CD14-positive monocyte (primary cell): ENCODE measurements at regions not wholly inside any gene's neighbourhood (a gene's known extent, or its start where the extent isn't known, plus 50 kb on each side); places are given as distances from the start of the nearest gene placed in this dataset.

ENCODE experiments used
- DNase-seq, 3 donors: peaks; one replicate each; pipeline ENCODE4 v3.0.0-alpha.2; 2011 to 2022
- H2AFZ ChIP-seq: 2 replicates; pipeline ENCODE4 v1.6.0; 2012; ENCODE audit warnings: mild to moderate bottlenecking, low read depth, low read length, inconsistent platforms; ENCODE audit not compliant: insufficient read depth, poor library complexity, severe bottlenecking
- H3K27ac ChIP-seq, 2 donors: 1 replicate in 1 of 2; 2 replicates in 1 of 2; pipeline ENCODE4 v1.5.1; 2012 to 2013; ENCODE audit warnings: low read length in 2 of 2, control low read depth in 1 of 2, inconsistent platforms in 1 of 2, low read depth in 1 of 2, mild to moderate bottlenecking in 1 of 2
- H3K27me3 ChIP-seq, 2 donors: one replicate each; pipeline versions ENCODE4 v1.6.0 to v1.6.1; 2011 to 2013; ENCODE audit warnings: low read length in 2 of 2; ENCODE audit not compliant: control insufficient read depth in 2 of 2, insufficient read depth in 2 of 2
- H3K36me3 ChIP-seq, 2 donors: replicated peaks in 1 of 2; 1 replicate in 1 of 2; 2 replicates in 1 of 2; pipeline versions ENCODE4 v1.5.1 to v1.6.1; 2012 to 2013; ENCODE audit warnings: low read length in 2 of 2, control low read depth in 1 of 2, inconsistent platforms in 1 of 2, mild to moderate bottlenecking in 1 of 2; ENCODE audit not compliant: insufficient read depth in 2 of 2, control insufficient read depth in 1 of 2
- H3K4me1 ChIP-seq, 2 donors: 1 replicate in 1 of 2; 2 replicates in 1 of 2; pipeline versions ENCODE4 v1.5.1 to v1.6.1; 2012 to 2013; ENCODE audit warnings: low read length in 2 of 2, control low read depth in 1 of 2, inconsistent platforms in 1 of 2, mild to moderate bottlenecking in 1 of 2, moderate library complexity in 1 of 2; ENCODE audit not compliant: insufficient read depth in 2 of 2, control insufficient read depth in 1 of 2
- H3K4me2 ChIP-seq: replicated peaks from 2 replicates; pipeline ENCODE3; 2012; ENCODE audit warnings: low read length, moderate library complexity, mild to moderate bottlenecking; ENCODE audit not compliant: poor library complexity, severe bottlenecking; ENCODE audit errors: extremely low read depth
- H3K4me3 ChIP-seq, 3 experiments: fragments of 200-600 bp in 1 of 3; sonication (generic) in 1 of 3; replicated peaks in 1 of 3; 1 replicate in 2 of 3; 2 replicates in 1 of 3; pipeline ENCODE4 v1.5.1; 2011 to 2013; ENCODE audit warnings: low read length in 3 of 3, mild to moderate bottlenecking in 3 of 3, control low read depth in 2 of 3, low read depth in 2 of 3, inconsistent platforms in 1 of 3, moderate library complexity in 1 of 3
- H3K79me2 ChIP-seq: 2 replicates; pipeline ENCODE4 v1.6.0; 2012; ENCODE audit warnings: mild to moderate bottlenecking, control low read depth, inconsistent platforms, low read length, moderate library complexity; ENCODE audit not compliant: insufficient read depth
- H3K9ac ChIP-seq: 2 replicates; pipeline ENCODE4 v1.6.0; 2017; ENCODE audit warnings: low read length, mild to moderate bottlenecking; ENCODE audit not compliant: insufficient read depth, poor library complexity, severe bottlenecking
- H3K9me3 ChIP-seq, 2 donors: replicated peaks in 1 of 2; 1 replicate in 1 of 2; 2 replicates in 1 of 2; pipeline versions ENCODE4 v1.5.1 to v1.6.1; 2012 to 2013; ENCODE audit warnings: low read length in 2 of 2, control low read depth in 1 of 2; ENCODE audit not compliant: control insufficient read depth in 1 of 2, insufficient read depth in 1 of 2
- H4K20me1 ChIP-seq: 2 replicates; pipeline ENCODE4 v1.6.0; 2012; ENCODE audit warnings: mild to moderate bottlenecking, low read length, control low read depth, moderate library complexity; ENCODE audit not compliant: insufficient read depth
- H3K27ac Mint-ChIP-seq, 7 donors: one replicate each; pipeline ENCODE4 v1.8.0; 2020; ENCODE audit warnings: mild to moderate bottlenecking in 7 of 7, mixed read lengths in 7 of 7, moderate library complexity in 6 of 7, inconsistent platforms in 2 of 7
- H3K27me3 Mint-ChIP-seq, 3 donors: one replicate each; pipeline ENCODE4 v1.8.0; 2021 to 2022; ENCODE audit warnings: low read depth in 3 of 3, mild to moderate bottlenecking in 3 of 3, mixed read lengths in 3 of 3, moderate library complexity in 3 of 3, inconsistent platforms in 1 of 3
- H3K36me3 Mint-ChIP-seq, 2 donors: one replicate each; pipeline ENCODE4 v1.8.0; 2020; ENCODE audit warnings: mixed read lengths in 2 of 2, inconsistent platforms in 1 of 2, mild to moderate bottlenecking in 1 of 2
- H3K4me1 Mint-ChIP-seq: one replicate; pipeline ENCODE4 v1.8.0; 2020; ENCODE audit warnings: mild to moderate bottlenecking, mixed read lengths
- H3K4me3 Mint-ChIP-seq, 2 donors: one replicate each; pipeline ENCODE4 v1.8.0; 2020; ENCODE audit warnings: mild to moderate bottlenecking in 2 of 2, mixed read lengths in 2 of 2, moderate library complexity in 1 of 2
- H3K9me3 Mint-ChIP-seq, 7 donors: one replicate each; pipeline ENCODE4 v1.8.0; 2020 to 2022; ENCODE audit warnings: mixed read lengths in 7 of 7, mild to moderate bottlenecking in 6 of 7, moderate library complexity in 6 of 7, inconsistent platforms in 2 of 7
- CTCF ChIP-seq: fragments of 200-600 bp; IDR thresholded peaks from one replicate; pipeline ENCODE4 v1.8.0; 2022; ENCODE audit warnings: antibody characterized with exemption, mild to moderate bottlenecking
- WGBS: methylation state at CpG from one replicate; pipeline ENCODE4 v1.1.5; 2013; ENCODE audit warnings: missing lambda C conversion rate; ENCODE audit not compliant: insufficient coverage; 5-methylcytosine and 5-hydroxymethylcytosine counted together
- intact Hi-C, 2 donors: fragments of 100-400 bp; cut with micrococcal nuclease; formaldehyde crosslinking; loops; one replicate each; pipeline versions ENCODE4 v1.15.0 to v1.15.1; 2023

GRCh38 chr5:107157809-107158208 lies 512.9 kb downstream of the EFNA5 start:
- no peak overlapping the region for H3K27ac ChIP-seq
- WGBS = 98% methylated on average over 5 of the region's 5 CpGs
- Mint-ChIP-seq H3K4me3 (no peak overlapping the region), H3K9me3 (peaks cover 5 to 14% (median 12%) of the 10 kb centered on the region in 7 donors), H3K27ac (no peak overlapping the region), H3K4me1 (no peaks in the 10 kb centered on the region), H3K36me3 (no peaks in the 10 kb centered on the region), H3K27me3 (no peaks in the 10 kb centered on the region)
- H3K4me1 ChIP-seq = no peaks in the 10 kb centered on the region
- no peak overlapping the region for H3K4me2 ChIP-seq
- no peaks in the 10 kb centered on the region for H3K27me3 ChIP-seq
- TF ChIP-seq CTCF = no peak
- H2AFZ ChIP-seq = no peak overlapping the region
- no peak for DNase-seq
- intact Hi-C loops = no loop called here
- no peaks in the 10 kb centered on the region for H4K20me1 ChIP-seq
- H3K9ac ChIP-seq = no peak overlapping the region
- H3K4me3 ChIP-seq = no peak overlapping the region
- peaks cover 12 to 14% of the 10 kb centered on the region in 2 donors for H3K9me3 ChIP-seq
- H3K36me3 ChIP-seq = no peaks in the 10 kb centered on the region
- no peaks in the 10 kb centered on the region for H3K79me2 ChIP-seq

GRCh38 chr5:107155707-107156106 lies 515.0 kb downstream of the EFNA5 start:
- H4K20me1 ChIP-seq = no peaks in the 10 kb centered on the region
- Mint-ChIP-seq H3K4me1 (no peaks in the 10 kb centered on the region), H3K9me3 (peaks cover 5 to 14% (median 9%) of the 10 kb centered on the region in 7 donors), H3K4me3 (no peak overlapping the region), H3K36me3 (no peaks in the 10 kb centered on the region), H3K27ac (no peak overlapping the region), H3K27me3 (no peaks in the 10 kb centered on the region)
- no peak overlapping the region for H2AFZ ChIP-seq
- no peak for DNase-seq
- no peaks in the 10 kb centered on the region for H3K36me3 ChIP-seq
- H3K27me3 ChIP-seq = no peaks in the 10 kb centered on the region
- no peaks in the 10 kb centered on the region for H3K79me2 ChIP-seq
- peaks cover 12 to 14% of the 10 kb centered on the region in 2 donors for H3K9me3 ChIP-seq
- H3K4me1 ChIP-seq = no peaks in the 10 kb centered on the region
- H3K4me2 ChIP-seq = no peak overlapping the region
- no CpG with 5 or more reads among the region's 4 CpGs for WGBS
- no peak overlapping the region for H3K4me3 ChIP-seq
- H3K27ac ChIP-seq = no peak overlapping the region
- no peak overlapping the region for H3K9ac ChIP-seq
- intact Hi-C loops = no loop called here
- TF ChIP-seq CTCF = no peak
